ENCODE measurements at regions not wholly inside any gene's neighbourhood (a gene's known extent, or its start where the extent isn't known, plus 50 kb on each side); places are given as distances from the start of the nearest gene placed in this dataset.

GRCh38 chr10:6978187-6978627 is 398.1 kb upstream of the PRKCQ start:
- H4K8ac ChIP-seq (ENCODE audit: low read depth, low read length) = no peak overlapping the region

GRCh38 chr10:6977398-6978186 is 397.5 kb upstream of the PRKCQ start:
- Histone ChIP-seq H3K4ac (ENCODE audit: low read length) (no peak overlapping the region), H2AFZ (ENCODE audit: low read length) (no peak overlapping the region), H3K14ac (ENCODE audit: low read length) (no peak overlapping the region), H3K36me3 (replicated peaks in 1 of 2; ENCODE audit: control insufficient read depth in 2 of 2, insufficient read depth in 2 of 2, low read length in 2 of 2) (no peaks in the 10 kb centered on the region), H3K4me2 (ENCODE audit: insufficient read depth, low read length, poor library complexity, severe bottlenecking) (no peak overlapping the region), H2AK5ac (ENCODE audit: low read depth, low read length) (no peak overlapping the region), H3K79me1 (ENCODE audit: low read depth, low read length) (no peaks in the 10 kb centered on the region), H3K27me3 (ENCODE audit: control insufficient read depth in 3 of 3, insufficient read depth in 3 of 3, low read depth in 1 of 3, low read length in 3 of 3) (no peaks in the 10 kb centered on the region), H3K18ac (ENCODE audit: low read length) (no peak overlapping the region), H3K9me3 (replicated peaks in 1 of 2; ENCODE audit: control insufficient read depth in 2 of 2, insufficient read depth in 1 of 2, low read depth in 1 of 2, low read length in 2 of 2) (no peaks in the 10 kb centered on the region), H3K27ac (replicated peaks; ENCODE audit: low read length) (no peak overlapping the region), H3K23ac (ENCODE audit: low read depth, low read length, poor library complexity) (no peak overlapping the region), H2BK5ac (ENCODE audit: low read length) (no peak overlapping the region), H4K8ac (ENCODE audit: low read depth, low read length) (no peak overlapping the region), H4K91ac (ENCODE audit: low read depth, low read length, poor library complexity) (no peak overlapping the region), H2BK120ac (ENCODE audit: low read depth, low read length) (no peak overlapping the region), H3K9ac (ENCODE audit: low read depth, low read length, poor library complexity) (no peak overlapping the region), H2BK12ac (ENCODE audit: low read length) (no peak overlapping the region), H3K4me1 (ENCODE audit: control insufficient read depth in 2 of 2, insufficient read depth in 1 of 2, low read depth in 1 of 2, low read length in 2 of 2) (peaks cover 0 to 10% of the 10 kb centered on the region in 2 donors), H3K4me3 (ENCODE audit: low read length in 2 of 2) (no peak overlapping the region), H2BK15ac (ENCODE audit: low read length) (no peak overlapping the region)
- no CpG with 5 or more reads among the region's 12 CpGs for WGBS, 2 donors (ENCODE audit: extremely low coverage in 2 of 2, insufficient read length in 2 of 2, insufficient replicate concordance in 1 of 2)
- no peak for DNase-seq (ENCODE audit: low spot score)

More at GRCh38 chr10:6978187-6978627, 398.1 kb upstream of the PRKCQ start:
- no CpG with 5 or more reads among the region's 5 CpGs for WGBS, 2 donors (ENCODE audit: extremely low coverage in 2 of 2, insufficient read length in 2 of 2, insufficient replicate concordance in 1 of 2)
- H3K23ac ChIP-seq (ENCODE audit: low read depth, low read length, poor library complexity) = no peak overlapping the region
- no peaks in the 10 kb centered on the region for H3K36me3 ChIP-seq (replicated peaks in 1 of 2; ENCODE audit: control insufficient read depth in 2 of 2, insufficient read depth in 2 of 2, low read length in 2 of 2)
- H3K27me3 ChIP-seq (ENCODE audit: control insufficient read depth in 3 of 3, insufficient read depth in 3 of 3, low read depth in 1 of 3, low read length in 3 of 3) = no peaks in the 10 kb centered on the region
- H3K14ac ChIP-seq (ENCODE audit: low read length) = no peak overlapping the region
- no peak overlapping the region for H2BK15ac ChIP-seq (ENCODE audit: low read length)
- no peak overlapping the region for H3K18ac ChIP-seq (ENCODE audit: low read length)
- no peaks in the 10 kb centered on the region for H3K79me1 ChIP-seq (ENCODE audit: low read depth, low read length)
- no peak overlapping the region for H4K91ac ChIP-seq (ENCODE audit: low read depth, low read length, poor library complexity)
- no peak for DNase-seq (ENCODE audit: low spot score)
- no peak overlapping the region for H2BK5ac ChIP-seq (ENCODE audit: low read length)
- no peak overlapping the region for H3K4ac ChIP-seq (ENCODE audit: low read length)
- H2BK12ac ChIP-seq (ENCODE audit: low read length) = no peak overlapping the region
- no peak overlapping the region for H3K4me2 ChIP-seq (ENCODE audit: insufficient read depth, low read length, poor library complexity, severe bottlenecking)
- no peak overlapping the region for H3K27ac ChIP-seq (replicated peaks; ENCODE audit: low read length)
- H2AFZ ChIP-seq (ENCODE audit: low read length) = no peak overlapping the region
- H2BK120ac ChIP-seq (ENCODE audit: low read depth, low read length) = no peak overlapping the region
- no peak overlapping the region for H3K9ac ChIP-seq (ENCODE audit: low read depth, low read length, poor library complexity)
- peaks cover 0 to 10% of the 10 kb centered on the region in 2 donors for H3K4me1 ChIP-seq (ENCODE audit: control insufficient read depth in 2 of 2, insufficient read depth in 1 of 2, low read depth in 1 of 2, low read length in 2 of 2)
- H3K4me3 ChIP-seq (ENCODE audit: low read length in 2 of 2) = no peak overlapping the region
- no peaks in the 10 kb centered on the region for H3K9me3 ChIP-seq (replicated peaks in 1 of 2; ENCODE audit: control insufficient read depth in 2 of 2, insufficient read depth in 1 of 2, low read depth in 1 of 2, low read length in 2 of 2)
- no peak overlapping the region for H2AK5ac ChIP-seq (ENCODE audit: low read depth, low read length)

DNA sequence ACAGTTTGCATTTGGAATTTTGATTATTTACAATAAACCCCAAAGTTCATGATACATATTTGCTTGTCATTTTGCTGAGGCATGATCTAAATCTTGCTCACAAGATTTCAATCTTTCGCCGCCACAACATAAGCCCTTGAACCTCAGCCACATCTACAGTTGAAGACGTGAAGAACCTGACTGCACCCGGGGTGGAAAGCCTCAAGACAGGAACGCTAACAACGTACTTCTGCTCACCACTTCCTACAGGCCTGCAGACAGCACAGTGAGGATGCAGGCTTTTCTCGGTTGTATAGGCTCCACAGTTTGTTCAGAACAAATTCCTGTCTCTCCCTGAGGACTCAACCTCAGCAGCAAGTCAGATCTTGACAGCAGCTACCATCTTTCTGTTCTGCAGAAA is 393.8 kb upstream of the PRKCQ start:
- no peaks in the 10 kb centered on the region for H3K27me3 ChIP-seq (ENCODE audit: control insufficient read depth in 3 of 3, insufficient read depth in 3 of 3, low read depth in 1 of 3, low read length in 3 of 3)
- H3K79me1 ChIP-seq (ENCODE audit: low read depth, low read length) = no peaks in the 10 kb centered on the region
- H3K18ac ChIP-seq (ENCODE audit: low read length) = no peak overlapping the region
- no peaks in the 10 kb centered on the region for H3K36me3 ChIP-seq (replicated peaks in 1 of 2; ENCODE audit: control insufficient read depth in 2 of 2, insufficient read depth in 2 of 2, low read length in 2 of 2)
- H3K9me3 ChIP-seq (replicated peaks in 1 of 2; ENCODE audit: control insufficient read depth in 2 of 2, insufficient read depth in 1 of 2, low read depth in 1 of 2, low read length in 2 of 2) = no peaks in the 10 kb centered on the region
- H3K27ac ChIP-seq (replicated peaks; ENCODE audit: low read length) = no peak overlapping the region
- no peak overlapping the region for H3K4me3 ChIP-seq (ENCODE audit: low read length in 2 of 2)
- H2AFZ ChIP-seq (ENCODE audit: low read length) = no peak overlapping the region
- no peak overlapping the region for H3K4me2 ChIP-seq (ENCODE audit: insufficient read depth, low read length, poor library complexity, severe bottlenecking)
- H3K23ac ChIP-seq (ENCODE audit: low read depth, low read length, poor library complexity) = no peak overlapping the region
- no peak overlapping the region for H2BK15ac ChIP-seq (ENCODE audit: low read length)
- H3K4ac ChIP-seq (ENCODE audit: low read length) = no peak overlapping the region
- no peak overlapping the region for H4K8ac ChIP-seq (ENCODE audit: low read depth, low read length)
- DNase-seq (ENCODE audit: low spot score) = no peak
- no peak overlapping the region for H4K91ac ChIP-seq (ENCODE audit: low read depth, low read length, poor library complexity)
- no peak overlapping the region for H3K9ac ChIP-seq (ENCODE audit: low read depth, low read length, poor library complexity)
- no CpG with 5 or more reads among the region's 7 CpGs for WGBS, 2 donors (ENCODE audit: extremely low coverage in 2 of 2, insufficient read length in 2 of 2, insufficient replicate concordance in 1 of 2)
- H2AK5ac ChIP-seq (ENCODE audit: low read depth, low read length) = no peak overlapping the region
- H2BK12ac ChIP-seq (ENCODE audit: low read length) = no peak overlapping the region
- H3K14ac ChIP-seq (ENCODE audit: low read length) = no peak overlapping the region
- no peak overlapping the region for H2BK5ac ChIP-seq (ENCODE audit: low read length)
- no peak overlapping the region for H2BK120ac ChIP-seq (ENCODE audit: low read depth, low read length)
- no peaks in the 10 kb centered on the region for H3K4me1 ChIP-seq (ENCODE audit: control insufficient read depth in 2 of 2, insufficient read depth in 1 of 2, low read depth in 1 of 2, low read length in 2 of 2)

GRCh38 chr10:6972226-6972625 is 392.1 kb upstream of the PRKCQ start:
- Histone ChIP-seq H2AK5ac (ENCODE audit: low read depth, low read length) (no peak overlapping the region), H4K8ac (ENCODE audit: low read depth, low read length) (no peak overlapping the region), H3K4me1 (ENCODE audit: control insufficient read depth in 2 of 2, insufficient read depth in 1 of 2, low read depth in 1 of 2, low read length in 2 of 2) (no peaks in the 10 kb centered on the region), H3K23ac (ENCODE audit: low read depth, low read length, poor library complexity) (no peak overlapping the region), H4K91ac (ENCODE audit: low read depth, low read length, poor library complexity) (no peak overlapping the region), H2BK5ac (ENCODE audit: low read length) (no peak overlapping the region), H2AFZ (ENCODE audit: low read length) (peak overlapping the region; percentile 20), H3K27me3 (ENCODE audit: control insufficient read depth in 3 of 3, insufficient read depth in 3 of 3, low read depth in 1 of 3, low read length in 3 of 3) (no peaks in the 10 kb centered on the region), H3K4me3 (ENCODE audit: low read length in 2 of 2) (no peak overlapping the region), H3K36me3 (replicated peaks in 1 of 2; ENCODE audit: control insufficient read depth in 2 of 2, insufficient read depth in 2 of 2, low read length in 2 of 2) (no peaks in the 10 kb centered on the region), H3K79me1 (ENCODE audit: low read depth, low read length) (no peaks in the 10 kb centered on the region), H3K4me2 (ENCODE audit: insufficient read depth, low read length, poor library complexity, severe bottlenecking) (no peak overlapping the region), H3K4ac (ENCODE audit: low read length) (no peak overlapping the region), H2BK15ac (ENCODE audit: low read length) (no peak overlapping the region), H2BK120ac (ENCODE audit: low read depth, low read length) (no peak overlapping the region), H3K18ac (ENCODE audit: low read length) (no peak overlapping the region), H2BK12ac (ENCODE audit: low read length) (no peak overlapping the region), H3K14ac (ENCODE audit: low read length) (no peak overlapping the region), H3K27ac (replicated peaks; ENCODE audit: low read length) (no peak overlapping the region), H3K9ac (ENCODE audit: low read depth, low read length, poor library complexity) (no peak overlapping the region), H3K9me3 (replicated peaks in 1 of 2; ENCODE audit: control insufficient read depth in 2 of 2, insufficient read depth in 1 of 2, low read depth in 1 of 2, low read length in 2 of 2) (no peaks in the 10 kb centered on the region)
- no peak for DNase-seq (ENCODE audit: low spot score)
- WGBS, 2 donors (ENCODE audit: extremely low coverage in 2 of 2, insufficient read length in 2 of 2, insufficient replicate concordance in 1 of 2) = no CpG with 5 or more reads among the region's 6 CpGs

All from neuronal stem cell (in vitro differentiated cells).